ENCODE measurements at regions not wholly inside any gene's neighbourhood (a gene's known extent, or its start where the extent isn't known, plus 50 kb on each side); places are given as distances from the start of the nearest gene placed in this dataset.
A peak's percentile ranks its signal among the peaks of the same experiment; 100 is the strongest.

- H3K27me3 ChIP-seq = no peaks in the 10 kb centered on the region
- no peaks in the 10 kb centered on the region for H3K36me3 ChIP-seq (replicated peaks; ENCODE audit: insufficient read depth, low read depth)
- H3K4me3 ChIP-seq = no peak overlapping the region
- peak overlapping the region; percentile 78 for H3K27ac ChIP-seq
- H3K9me3 ChIP-seq (ENCODE audit: low read depth) = no peaks in the 10 kb centered on the region
- no peaks in the 10 kb centered on the region for H3K79me2 ChIP-seq
- no peak overlapping the region for H2AFZ ChIP-seq
- H3K9me2 ChIP-seq (replicated peaks; ENCODE audit: insufficient read depth) = no peaks in the 10 kb centered on the region
- H3K4me2 ChIP-seq = peak overlapping the region; percentile 24
- whole genome bisulfite sequencing (ENCODE audit: low lambda C conversion rate, missing lambda C conversion rate) = 58% methylated on average over 3 of the region's 3 CpGs
- peak; percentile 59 for DNase-seq (ENCODE audit: low spot score)
- H3K4me1 ChIP-seq (ENCODE audit: insufficient read depth) = no peaks in the 10 kb centered on the region
- no peaks in the 10 kb centered on the region for H4K20me1 ChIP-seq (ENCODE audit: insufficient read depth, poor library complexity, severe bottlenecking)
- TF ChIP-seq EZH2 (IDR thresholded peaks at IDR 0.05; ENCODE audit: borderline replicate concordance) (no peak), EZH2phosphoT487 (IDR thresholded peaks at IDR 0.05; ENCODE audit: low read depth, severe bottlenecking, unreplicated experiment) (no peak), CTCF (IDR thresholded peaks at IDR 0.05; ENCODE audit: poor library complexity) (no peak)
These were observed 106.5 kb upstream of the COL5A2 start for GRCh38 chr2:189285962-189286645.

GRCh38 chr2:189287363-189287762 lies 107.8 kb upstream of the COL5A2 start:
- WGBS (ENCODE audit: low lambda C conversion rate, missing lambda C conversion rate) = 78% methylated on average over 1 of the region's 1 CpG
- Histone ChIP-seq H3K4me2 (no peak overlapping the region), H4K20me1 (ENCODE audit: insufficient read depth, poor library complexity, severe bottlenecking) (no peaks in the 10 kb centered on the region), H3K9me3 (ENCODE audit: low read depth) (no peaks in the 10 kb centered on the region), H2AFZ (no peak overlapping the region), H3K27ac (peak overlapping the region; percentile 63), H3K9me2 (replicated peaks; ENCODE audit: insufficient read depth) (no peaks in the 10 kb centered on the region), H3K4me3 (no peak overlapping the region), H3K79me2 (no peaks in the 10 kb centered on the region), H3K4me1 (ENCODE audit: insufficient read depth) (no peaks in the 10 kb centered on the region), H3K36me3 (replicated peaks; ENCODE audit: insufficient read depth, low read depth) (no peaks in the 10 kb centered on the region), H3K27me3 (no peaks in the 10 kb centered on the region)
- no peak for TF ChIP-seq EZH2phosphoT487 (IDR thresholded peaks at IDR 0.05; ENCODE audit: low read depth, severe bottlenecking, unreplicated experiment)
- TF ChIP-seq EZH2 (IDR thresholded peaks at IDR 0.05; ENCODE audit: borderline replicate concordance) = no peak
- TF ChIP-seq CTCF (IDR thresholded peaks at IDR 0.05; ENCODE audit: poor library complexity) = no peak
- no peak for DNase-seq (ENCODE audit: low spot score)

GRCh38 chr2:189287982-189288521 lies 108.5 kb upstream of the COL5A2 start:
- no peaks in the 10 kb centered on the region for H3K4me1 ChIP-seq (ENCODE audit: insufficient read depth)
- no peaks in the 10 kb centered on the region for H3K9me3 ChIP-seq (ENCODE audit: low read depth)
- no peaks in the 10 kb centered on the region for H3K27me3 ChIP-seq
- no peak overlapping the region for H3K4me3 ChIP-seq
- H3K9me2 ChIP-seq (replicated peaks; ENCODE audit: insufficient read depth) = no peaks in the 10 kb centered on the region
- WGBS (ENCODE audit: low lambda C conversion rate, missing lambda C conversion rate) = 4% methylated on average over 1 of the region's 1 CpG
- no peaks in the 10 kb centered on the region for H3K36me3 ChIP-seq (replicated peaks; ENCODE audit: insufficient read depth, low read depth)
- H3K27ac ChIP-seq = peak overlapping the region; percentile 26
- no peak overlapping the region for H3K4me2 ChIP-seq
- H2AFZ ChIP-seq = no peak overlapping the region
- TF ChIP-seq EZH2 (IDR thresholded peaks at IDR 0.05; ENCODE audit: borderline replicate concordance) = no peak
- TF ChIP-seq CTCF (IDR thresholded peaks at IDR 0.05; ENCODE audit: poor library complexity) = peak; percentile 77
- TF ChIP-seq EZH2phosphoT487 (IDR thresholded peaks at IDR 0.05; ENCODE audit: low read depth, severe bottlenecking, unreplicated experiment) = no peak
- no peaks in the 10 kb centered on the region for H3K79me2 ChIP-seq
- peak; percentile 69 for DNase-seq (ENCODE audit: low spot score)
- no peaks in the 10 kb centered on the region for H4K20me1 ChIP-seq (ENCODE audit: insufficient read depth, poor library complexity, severe bottlenecking)
